ENCODE measurements at regions not wholly inside any gene's neighbourhood (a gene's known extent, or its start where the extent isn't known, plus 50 kb on each side); places are given as distances from the start of the nearest gene placed in this dataset.
A peak's percentile ranks its signal among the peaks of the same experiment; 100 is the strongest.

DNA sequence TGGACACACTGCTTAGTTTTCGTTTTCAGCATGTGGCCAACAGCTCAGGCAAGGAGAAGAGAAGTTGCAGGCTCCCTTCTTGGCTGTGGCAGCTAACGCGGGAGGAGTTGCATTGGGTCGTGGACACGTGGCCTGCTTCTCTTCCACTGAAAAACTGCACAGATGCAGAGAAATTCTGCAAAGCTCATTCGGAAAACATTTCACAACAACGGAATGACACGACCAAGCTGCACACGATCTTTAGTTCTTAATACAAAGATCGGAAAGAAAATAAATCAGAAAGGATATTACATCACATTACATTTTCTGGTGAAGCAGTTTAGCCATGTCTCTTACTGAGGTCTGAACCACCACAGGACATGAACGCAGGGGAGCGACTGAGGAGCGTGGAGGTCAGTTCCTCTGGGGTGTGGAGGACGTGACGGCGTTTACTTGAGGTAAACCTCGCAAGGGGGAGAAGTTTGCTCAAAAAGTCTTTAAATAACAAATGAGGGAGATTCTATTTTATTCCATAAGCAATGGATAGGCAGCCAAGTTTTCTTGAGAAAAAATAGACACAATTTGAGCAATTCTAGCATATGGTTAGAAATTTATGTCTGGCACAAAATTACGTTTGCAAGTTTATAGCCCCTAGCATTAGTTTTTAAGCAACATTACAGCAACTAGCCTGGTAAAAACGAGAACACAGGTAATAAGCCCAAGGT is 178.3 kb downstream of the THBS2 start:
- CTCF ChIA-PET, result no interaction called here
- DNase-seq, result no peak
- no peaks in the 10 kb centered on the region for H3K9me3 ChIP-seq
- POLR2A ChIA-PET, result no interaction called here
- Mint-ChIP-seq H3K27ac (ENCODE audit: unreplicated experiment) (no peak overlapping the region), H3K9me3 (ENCODE audit: unreplicated experiment) (no peaks in the 10 kb centered on the region), H3K36me3 (ENCODE audit: insufficient read depth, unreplicated experiment) (no peaks in the 10 kb centered on the region), H3K4me1 (ENCODE audit: low read depth, unreplicated experiment) (no peaks in the 10 kb centered on the region), H3K4me3 (ENCODE audit: unreplicated experiment) (no peak overlapping the region), H3K27me3 (ENCODE audit: insufficient read depth, unreplicated experiment) (peaks cover 5% of the 10 kb centered on the region)
- H3K36me3 ChIP-seq (ENCODE audit: control insufficient read depth, insufficient read depth, low read length), result no peaks in the 10 kb centered on the region
- H3K4me3 ChIP-seq (ENCODE audit: low read depth, low read length), result no peak overlapping the region
- no peaks in the 10 kb centered on the region for H3K4me1 ChIP-seq
- BruUV-seq (replicated peaks), result no TSS peak
- no peaks in the 10 kb centered on the region for H3K27me3 ChIP-seq (replicated peaks; ENCODE audit: control insufficient read depth, insufficient read depth, low read length)
- TF ChIP-seq, protein P1, sequence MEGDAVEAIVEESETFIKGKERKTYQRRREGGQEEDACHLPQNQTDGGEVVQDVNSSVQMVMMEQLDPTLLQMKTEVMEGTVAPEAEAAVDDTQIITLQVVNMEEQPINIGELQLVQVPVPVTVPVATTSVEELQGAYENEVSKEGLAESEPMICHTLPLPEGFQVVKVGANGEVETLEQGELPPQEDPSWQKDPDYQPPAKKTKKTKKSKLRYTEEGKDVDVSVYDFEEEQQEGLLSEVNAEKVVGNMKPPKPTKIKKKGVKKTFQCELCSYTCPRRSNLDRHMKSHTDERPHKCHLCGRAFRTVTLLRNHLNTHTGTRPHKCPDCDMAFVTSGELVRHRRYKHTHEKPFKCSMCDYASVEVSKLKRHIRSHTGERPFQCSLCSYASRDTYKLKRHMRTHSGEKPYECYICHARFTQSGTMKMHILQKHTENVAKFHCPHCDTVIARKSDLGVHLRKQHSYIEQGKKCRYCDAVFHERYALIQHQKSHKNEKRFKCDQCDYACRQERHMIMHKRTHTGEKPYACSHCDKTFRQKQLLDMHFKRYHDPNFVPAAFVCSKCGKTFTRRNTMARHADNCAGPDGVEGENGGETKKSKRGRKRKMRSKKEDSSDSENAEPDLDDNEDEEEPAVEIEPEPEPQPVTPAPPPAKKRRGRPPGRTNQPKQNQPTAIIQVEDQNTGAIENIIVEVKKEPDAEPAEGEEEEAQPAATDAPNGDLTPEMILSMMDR (IDR thresholded peaks at IDR 0.05; ENCODE audit: insufficient read depth in 1 of 2, low read depth in 1 of 2, low read length in 1 of 2, severe bottlenecking in 1 of 2, unreplicated experiment in 1 of 2), result no peak
- intact Hi-C loops (cut with micrococcal nuclease; ENCODE audit: unreplicated experiment), result no loop called here

DNA sequence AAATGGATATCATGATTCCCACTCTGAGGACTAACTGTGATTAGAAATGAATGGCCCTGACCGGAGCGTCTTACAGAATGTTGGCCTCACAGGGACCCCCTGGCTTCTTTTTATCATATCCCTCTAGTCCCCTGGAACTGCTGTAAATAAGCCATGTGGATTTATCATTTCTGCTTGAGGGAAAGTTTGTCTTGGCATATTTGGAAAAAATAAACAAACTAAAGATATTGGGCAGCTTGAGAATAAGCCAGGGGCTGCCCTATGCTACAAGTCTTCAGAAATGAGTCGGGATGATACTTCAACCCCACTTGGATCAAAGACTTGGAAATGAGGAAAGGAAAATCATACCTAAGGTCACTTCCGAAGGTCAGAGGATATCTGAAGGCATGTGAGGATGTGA is 179.1 kb downstream of the THBS2 start:
- ChIA-PET POLR2A (no interaction called here), CTCF (no interaction called here)
- Mint-ChIP-seq H3K36me3 (ENCODE audit: insufficient read depth, unreplicated experiment) (no peaks in the 10 kb centered on the region), H3K4me1 (ENCODE audit: low read depth, unreplicated experiment) (no peaks in the 10 kb centered on the region), H3K4me3 (ENCODE audit: unreplicated experiment) (no peak overlapping the region), H3K9me3 (ENCODE audit: unreplicated experiment) (no peaks in the 10 kb centered on the region), H3K27me3 (ENCODE audit: insufficient read depth, unreplicated experiment) (peaks cover 5% of the 10 kb centered on the region), H3K27ac (ENCODE audit: unreplicated experiment) (no peak overlapping the region)
- no peaks in the 10 kb centered on the region for H3K4me1 ChIP-seq
- no peaks in the 10 kb centered on the region for H3K36me3 ChIP-seq (ENCODE audit: control insufficient read depth, insufficient read depth, low read length)
- TF ChIP-seq, protein P1 (IDR thresholded peaks at IDR 0.05; ENCODE audit: insufficient read depth in 1 of 2, low read depth in 1 of 2, low read length in 1 of 2, severe bottlenecking in 1 of 2, unreplicated experiment in 1 of 2), result no peak
- intact Hi-C loops (cut with micrococcal nuclease; ENCODE audit: unreplicated experiment), result no loop called here
- no peaks in the 10 kb centered on the region for H3K9me3 ChIP-seq
- H3K27me3 ChIP-seq (replicated peaks; ENCODE audit: control insufficient read depth, insufficient read depth, low read length), result no peaks in the 10 kb centered on the region
- no TSS peak for BruUV-seq (replicated peaks)
- H3K4me3 ChIP-seq (ENCODE audit: low read depth, low read length), result no peak overlapping the region
- DNase-seq, result no peak

DNA sequence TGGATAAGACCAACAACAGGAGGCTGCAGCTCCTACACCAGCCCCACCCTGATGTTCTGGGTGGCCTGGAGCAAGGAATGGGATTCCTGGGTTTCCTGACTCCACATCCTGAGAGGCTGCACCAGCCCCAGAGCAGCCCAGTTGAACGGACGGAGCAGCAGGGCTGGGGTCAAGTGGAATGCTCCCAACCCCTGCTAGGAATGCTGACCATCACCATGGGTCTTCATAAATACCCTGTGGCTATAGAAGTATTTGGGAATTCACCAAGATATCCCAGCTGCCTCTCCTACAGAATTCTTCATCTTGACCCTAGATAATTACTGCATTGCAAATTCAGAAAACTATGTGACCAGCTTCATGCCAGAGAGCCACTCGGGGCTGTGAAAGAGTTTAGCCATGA is 180.3 kb downstream of the THBS2 start:
- intact Hi-C loops (cut with micrococcal nuclease; ENCODE audit: unreplicated experiment), result no loop called here

More for the DNA sequence above, 180.3 kb downstream of the THBS2 start:
- H3K27me3 Mint-ChIP-seq (ENCODE audit: insufficient read depth, unreplicated experiment), result peaks cover 3% of the 10 kb centered on the region
- ChIA-PET POLR2A (no interaction called here), CTCF (no interaction called here)
- no peak overlapping the region for H3K4me3 Mint-ChIP-seq (ENCODE audit: unreplicated experiment)
- BruUV-seq (replicated peaks), result no TSS peak
- DNase-seq, result peak; percentile 7 to 48
- no peak overlapping the region for H3K4me3 ChIP-seq (ENCODE audit: low read depth, low read length)
- H3K4me1 Mint-ChIP-seq (ENCODE audit: low read depth, unreplicated experiment), result no peaks in the 10 kb centered on the region
- no peaks in the 10 kb centered on the region for H3K9me3 Mint-ChIP-seq (ENCODE audit: unreplicated experiment)
- TF ChIP-seq, protein P1 (IDR thresholded peaks at IDR 0.05; ENCODE audit: insufficient read depth in 1 of 2, low read depth in 1 of 2, low read length in 1 of 2, severe bottlenecking in 1 of 2, unreplicated experiment in 1 of 2), result no peak
- H3K36me3 ChIP-seq (ENCODE audit: control insufficient read depth, insufficient read depth, low read length), result no peaks in the 10 kb centered on the region
- no peaks in the 10 kb centered on the region for H3K9me3 ChIP-seq
- no peaks in the 10 kb centered on the region for H3K36me3 Mint-ChIP-seq (ENCODE audit: insufficient read depth, unreplicated experiment)
- no peaks in the 10 kb centered on the region for H3K4me1 ChIP-seq
- H3K27me3 ChIP-seq (replicated peaks; ENCODE audit: control insufficient read depth, insufficient read depth, low read length), result no peaks in the 10 kb centered on the region
- H3K27ac Mint-ChIP-seq (ENCODE audit: unreplicated experiment), result no peak overlapping the region
